CD4-positive, alpha-beta T cell treated with Interferon gamma for 1 hour (primary cell): ENCODE measurements at regions not wholly inside any gene's neighbourhood (a gene's known extent, or its start where the extent isn't known, plus 50 kb on each side); places are given as distances from the start of the nearest gene placed in this dataset.

Source experiments
- DNase-seq: peaks from one replicate; pipeline ENCODE4 v3.0.0-alpha.2; 2020

GRCh38 chr1:219520241-219520640 is 92.7 kb downstream of the ZC3H11B start:
- no peak for DNase-seq

DNA sequence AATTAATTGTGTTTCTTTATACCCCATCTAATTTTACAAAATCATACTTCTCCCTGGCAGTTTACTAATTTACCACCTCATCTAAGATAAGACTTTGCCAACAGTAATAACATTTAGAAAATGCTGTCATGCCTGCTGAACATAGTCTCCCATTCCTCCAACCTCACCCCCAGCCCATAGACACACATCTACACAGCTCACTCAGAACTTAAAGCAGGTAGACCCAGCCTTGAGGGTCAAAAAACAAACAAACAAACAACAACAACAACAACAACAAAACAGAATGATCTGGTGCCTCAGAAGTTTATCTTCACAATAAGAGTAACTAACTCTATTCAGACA is 94.0 kb downstream of the ZC3H11B start:
- no peak for DNase-seq

GRCh38 chr1:219518168-219518906 is 94.6 kb downstream of the ZC3H11B start:
- DNase-seq, result no peak

DNA sequence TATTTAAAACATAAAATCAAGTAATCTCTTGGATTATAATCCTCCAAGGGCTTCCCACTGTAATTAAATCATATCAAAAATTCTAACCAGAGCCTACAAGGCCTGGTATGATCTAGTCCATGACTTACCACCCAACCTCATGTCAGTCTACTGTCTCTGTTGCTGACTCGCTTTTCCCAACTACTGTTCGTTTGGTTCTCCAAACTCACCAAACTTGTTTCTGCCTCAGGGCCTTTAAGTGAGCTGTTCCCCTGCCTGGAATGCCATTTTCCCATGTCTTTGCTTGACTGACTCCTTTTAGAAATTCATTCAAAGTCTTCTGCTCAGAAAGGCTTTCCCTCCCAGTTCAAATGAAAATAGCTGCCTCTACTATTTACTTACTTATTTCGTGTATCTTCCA is 95.9 kb downstream of the ZC3H11B start:
- no peak for DNase-seq

DNA sequence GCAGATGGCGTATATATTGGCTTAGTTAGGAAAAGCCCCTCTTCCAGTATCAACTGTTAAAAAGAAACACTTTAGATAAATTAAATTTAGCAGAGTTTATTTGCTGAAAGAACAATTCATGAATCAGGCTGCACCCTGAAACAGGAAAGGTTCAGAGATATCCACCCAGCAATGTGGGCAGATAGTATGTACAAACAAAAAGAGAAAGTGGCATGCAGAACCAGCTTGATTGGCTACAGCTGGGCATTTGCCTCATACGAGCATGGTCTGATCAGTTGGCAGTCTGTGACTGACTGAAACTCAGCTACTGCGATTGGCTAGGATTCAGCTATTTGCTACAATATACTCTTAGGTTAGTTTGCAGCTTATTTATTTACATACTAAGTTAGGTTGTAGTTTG is 98.2 kb downstream of the ZC3H11B start:
- DNase-seq, result no peak

DNA sequence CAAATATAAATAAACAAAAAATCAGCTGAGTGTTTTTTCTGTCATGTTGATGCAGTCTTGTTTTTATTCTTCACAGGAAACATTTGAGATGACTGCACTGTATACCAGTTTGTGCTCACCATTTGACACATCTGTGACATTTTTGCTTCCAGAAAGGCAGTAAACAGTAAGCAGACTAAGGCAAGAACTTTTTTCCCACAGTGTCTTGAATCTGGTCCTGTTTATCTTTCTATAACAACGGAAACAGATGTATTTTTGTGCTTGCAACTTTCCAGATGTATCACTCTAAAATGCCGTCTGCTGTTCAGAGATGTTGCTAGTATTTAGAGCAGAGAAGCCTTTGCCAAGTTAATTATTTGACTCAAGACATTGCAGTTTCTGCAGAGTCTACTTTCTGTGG is 105.5 kb downstream of the ZC3H11B start:
- no peak for DNase-seq

GRCh38 chr1:219506936-219507335 is 106.0 kb downstream of the ZC3H11B start:
- DNase-seq, result no peak

GRCh38 chr1:219506473-219506899 is 106.4 kb downstream of the ZC3H11B start:
- no peak for DNase-seq

DNA sequence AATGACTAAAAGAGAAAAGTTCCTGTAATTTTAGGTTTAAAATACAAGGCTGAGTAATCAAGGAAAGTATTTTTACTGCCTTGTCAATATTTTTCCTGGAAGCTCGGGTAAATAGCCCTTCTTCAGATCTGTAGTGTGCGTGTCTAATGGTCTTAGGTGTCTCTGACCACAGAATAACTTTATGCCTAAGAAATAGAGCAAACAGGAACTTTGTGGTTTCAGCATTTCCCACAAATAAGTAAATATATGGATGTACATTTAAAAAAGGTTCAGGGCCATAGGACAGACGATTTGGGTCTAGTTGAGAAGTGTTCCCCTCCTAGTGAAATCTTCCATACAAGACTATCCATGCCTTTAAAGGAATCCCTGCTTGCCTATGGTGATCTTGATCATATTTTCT is 107.0 kb downstream of the ZC3H11B start:
- DNase-seq, result no peak

DNA sequence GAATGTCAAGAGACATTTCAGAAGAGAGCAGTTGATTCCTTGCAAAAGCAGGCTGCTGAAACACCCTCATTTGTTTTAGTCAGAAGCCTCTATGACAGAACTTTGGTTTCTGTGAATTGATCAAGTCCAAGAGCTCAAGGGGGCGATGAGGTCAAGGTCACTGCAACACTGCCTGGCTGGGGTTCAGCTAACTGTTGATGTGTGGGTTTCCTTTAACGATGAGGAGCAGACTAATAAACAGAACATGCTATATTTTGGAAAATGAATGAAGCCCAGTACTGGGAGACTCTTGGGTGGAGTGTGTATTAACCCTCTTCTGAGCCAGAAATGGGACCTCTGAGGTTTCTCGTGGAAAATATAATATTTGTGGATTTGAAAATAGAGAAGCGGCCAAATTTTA is 109.3 kb downstream of the ZC3H11B start:
- no peak for DNase-seq

DNA sequence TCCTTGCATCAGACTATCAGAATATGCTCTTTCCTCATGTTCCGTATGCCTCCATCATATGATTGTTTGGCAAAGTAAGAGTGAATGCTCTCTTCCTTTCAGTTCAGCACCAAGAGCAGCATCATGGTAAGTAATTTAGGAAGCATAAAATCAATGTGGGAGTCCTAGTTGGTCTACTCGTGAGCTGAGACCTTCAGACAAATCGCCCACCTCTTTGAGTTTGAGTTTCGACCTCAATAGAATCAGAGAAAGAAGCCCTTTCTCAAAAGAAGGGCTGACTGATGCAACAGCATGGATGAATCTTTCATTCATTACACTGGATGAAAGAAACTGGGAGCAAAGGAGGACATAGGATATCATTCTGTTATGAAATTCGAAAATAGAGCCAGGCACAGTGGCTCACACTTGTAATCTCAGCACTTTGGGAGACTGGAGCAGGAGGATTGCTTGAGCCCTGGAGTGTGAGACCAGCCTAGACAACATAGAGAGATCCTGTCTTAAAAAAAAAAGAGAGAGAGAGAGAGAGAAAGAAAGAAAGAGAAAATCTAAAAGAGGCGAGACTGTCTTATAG is 112.5 kb downstream of the ZC3H11B start:
- DNase-seq, result no peak

DNA sequence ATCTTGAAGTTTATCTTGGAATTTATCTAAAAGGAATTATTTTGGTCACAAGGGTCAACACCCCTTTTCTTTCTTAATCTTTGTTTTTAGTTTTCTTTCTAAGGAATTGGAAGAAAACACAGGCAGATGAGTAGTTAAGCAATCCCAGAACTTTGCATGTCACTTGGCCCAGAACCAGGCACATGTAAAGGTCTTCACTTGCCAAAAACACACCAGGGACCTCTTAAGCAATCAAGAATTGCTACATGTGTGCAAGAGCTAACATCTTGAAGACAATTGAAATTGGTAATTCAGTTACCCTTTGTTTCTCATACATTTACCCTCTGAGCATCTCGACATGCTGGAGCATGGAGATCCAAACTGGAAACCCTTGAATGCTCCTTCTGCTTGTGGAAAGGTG is 114.2 kb downstream of the ZC3H11B start:
- no peak for DNase-seq

DNA sequence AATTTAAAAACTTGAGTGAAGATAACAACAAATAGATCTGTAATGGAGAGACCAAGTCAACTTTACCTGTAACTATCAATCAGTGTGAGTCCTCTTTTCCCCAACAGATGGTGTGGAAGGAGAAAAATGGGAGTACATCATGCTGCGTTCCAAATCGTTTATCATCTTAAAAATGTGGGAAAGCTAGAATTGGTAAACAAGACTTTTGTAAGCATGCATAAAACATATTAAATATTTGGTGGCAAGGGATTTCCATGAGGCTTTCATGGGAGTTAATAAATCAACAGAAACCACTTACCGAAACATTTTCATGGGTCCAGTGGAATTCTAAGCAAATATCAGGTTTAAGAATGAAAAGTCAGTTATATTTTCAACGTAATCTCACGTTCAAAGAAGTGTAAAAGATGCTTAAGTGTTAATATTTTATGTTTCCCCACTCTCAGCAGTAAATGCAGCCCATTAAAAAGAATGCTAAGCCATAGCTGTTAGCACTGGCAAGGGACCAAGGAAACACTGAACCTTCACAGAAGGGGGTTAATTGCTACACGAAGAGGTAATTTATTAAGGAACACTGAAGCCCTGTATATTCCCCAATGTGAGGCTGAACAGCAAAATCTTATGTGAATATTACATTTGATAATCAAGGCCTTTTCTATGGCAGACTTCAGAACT is 117.0 kb downstream of the ZC3H11B start:
- DNase-seq, result no peak

DNA sequence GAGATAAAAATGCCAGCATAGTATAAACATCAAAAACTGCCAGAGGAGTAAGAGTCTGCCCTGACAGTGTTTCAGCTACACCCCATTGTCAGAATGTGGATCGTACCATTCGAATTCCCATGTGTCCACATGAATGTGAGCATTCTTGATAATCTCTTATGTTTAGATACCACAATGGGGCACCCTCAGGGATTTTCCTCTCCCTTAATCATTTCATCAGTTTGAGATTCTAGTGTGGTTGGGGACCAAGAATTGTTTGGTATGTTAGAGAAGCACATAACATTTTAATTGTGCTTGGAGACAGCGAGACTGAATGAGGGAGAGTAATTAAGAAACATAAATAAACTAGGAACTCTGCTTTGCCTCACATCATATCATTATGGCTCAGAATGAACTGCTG is 120.2 kb downstream of the ZC3H11B start:
- DNase-seq, result no peak

DNA sequence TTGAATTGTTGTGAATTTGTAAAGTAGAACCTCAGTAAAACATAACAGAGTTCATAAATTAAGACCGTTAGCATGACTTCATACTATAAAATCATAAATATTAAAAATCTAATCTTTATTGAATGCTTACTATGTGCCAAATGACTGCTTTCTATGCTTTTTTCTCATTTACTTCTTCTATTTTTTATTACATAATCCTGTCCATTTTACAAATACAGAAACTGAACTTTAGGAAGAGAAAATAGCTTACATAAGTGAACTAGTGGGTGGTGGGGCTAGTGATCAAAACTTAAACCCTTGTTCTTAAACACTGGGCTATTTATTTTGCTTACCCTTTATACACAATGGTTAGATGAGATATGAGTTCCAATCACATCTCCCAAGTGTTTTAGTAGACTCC is 122.3 kb downstream of the ZC3H11B start:
- no peak for DNase-seq

DNA sequence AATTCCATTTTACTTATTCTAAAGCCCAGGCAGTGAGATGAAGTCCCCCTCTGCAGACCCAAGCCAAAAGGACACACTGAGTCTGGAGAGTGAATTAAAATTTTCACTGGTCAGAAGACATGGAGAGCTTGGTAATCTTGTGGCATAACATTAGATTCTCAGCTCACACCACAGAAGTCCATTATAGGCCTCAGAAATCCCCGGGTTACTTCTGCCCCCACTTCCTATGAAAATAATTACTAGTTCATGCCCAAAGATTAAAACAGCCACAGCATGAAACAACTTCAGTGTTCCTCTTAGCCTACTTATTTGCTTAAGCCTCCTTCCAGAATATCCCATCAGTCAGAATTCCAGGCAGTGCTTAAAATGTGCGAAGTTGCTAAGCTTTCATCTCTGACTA is 123.3 kb downstream of the ZC3H11B start:
- DNase-seq, result no peak

- DNase-seq, result no peak
These were observed 124.6 kb downstream of the ZC3H11B start for GRCh38 chr1:219488275-219488674.

DNA sequence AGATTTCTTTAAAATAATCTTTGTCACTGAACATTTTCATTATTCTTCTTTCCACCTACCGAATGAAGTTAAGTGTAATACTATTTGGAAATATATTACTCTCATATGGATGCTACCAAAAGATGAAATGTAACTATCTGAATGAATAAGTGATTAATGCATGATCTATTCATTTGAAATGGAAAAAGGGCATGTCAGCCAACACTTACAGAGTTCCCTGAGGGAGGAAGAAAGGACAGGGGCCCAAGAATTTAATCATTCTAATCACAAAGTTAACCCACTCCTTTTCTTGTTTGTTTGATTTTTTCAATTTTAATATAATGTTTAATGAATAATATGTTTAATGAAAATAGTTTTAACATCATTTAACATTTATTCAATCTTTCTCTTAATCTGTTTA is 129.4 kb downstream of the ZC3H11B start:
- DNase-seq, result no peak

GRCh38 chr1:219480011-219480410 is 132.9 kb downstream of the ZC3H11B start:
- DNase-seq, result no peak

DNA sequence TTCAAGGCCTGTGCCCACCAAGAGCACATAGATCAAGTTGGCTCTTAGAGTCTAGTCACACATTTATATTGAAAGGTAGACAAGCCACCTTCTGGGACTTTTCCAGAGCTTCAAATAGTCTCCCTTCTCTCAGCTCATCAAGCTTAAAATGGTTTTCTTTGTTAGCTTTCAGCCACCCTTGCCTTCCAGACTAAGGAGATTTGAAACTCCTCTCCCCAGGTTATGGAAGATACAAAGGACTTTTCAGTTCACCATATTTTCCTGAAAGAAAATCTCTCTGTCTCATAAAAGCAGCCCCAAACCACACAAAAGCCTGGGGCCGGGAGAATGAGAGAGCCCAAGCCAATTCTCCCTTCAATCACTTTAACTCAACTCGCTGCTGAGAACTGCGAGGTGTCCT is 134.1 kb downstream of the ZC3H11B start:
- no peak for DNase-seq

DNA sequence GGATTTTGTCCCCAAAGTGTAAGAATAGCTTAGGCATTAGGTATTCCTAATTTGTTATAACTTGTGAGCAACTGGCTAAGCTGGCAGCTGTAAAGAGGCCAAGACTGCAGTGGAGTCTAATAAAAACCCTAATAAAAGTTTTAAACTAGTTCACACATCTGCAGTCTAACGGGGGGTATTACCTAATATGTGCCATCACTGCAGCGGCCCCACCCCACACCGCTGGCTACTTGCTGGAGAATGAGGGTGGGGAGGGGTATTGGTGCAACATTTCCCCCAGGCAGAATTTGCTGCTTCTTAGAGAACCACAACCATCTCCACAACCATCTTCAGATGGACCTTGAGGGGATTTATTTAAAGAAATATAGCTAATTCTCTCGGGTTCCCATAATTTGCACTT is 135.0 kb downstream of the ZC3H11B start:
- no peak for DNase-seq

DNA sequence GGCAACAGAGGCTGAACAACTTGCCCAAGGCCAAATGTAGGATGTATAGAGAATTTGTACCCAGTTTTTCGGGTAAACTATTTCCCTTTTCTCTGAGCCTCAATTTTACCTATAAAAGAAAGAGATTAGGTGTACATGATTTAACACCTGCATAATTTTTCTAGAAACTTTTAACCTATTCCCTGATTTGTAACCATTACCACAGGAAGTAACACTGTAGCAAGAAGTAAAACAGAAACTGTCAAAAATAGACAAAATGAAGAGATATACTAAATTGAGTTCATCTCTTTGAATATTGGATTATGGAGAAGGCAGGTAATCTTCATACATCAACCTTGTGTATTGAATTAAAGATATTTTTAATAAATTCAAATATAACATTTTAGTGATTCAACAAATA is 136.2 kb downstream of the ZC3H11B start:
- no peak for DNase-seq

DNA sequence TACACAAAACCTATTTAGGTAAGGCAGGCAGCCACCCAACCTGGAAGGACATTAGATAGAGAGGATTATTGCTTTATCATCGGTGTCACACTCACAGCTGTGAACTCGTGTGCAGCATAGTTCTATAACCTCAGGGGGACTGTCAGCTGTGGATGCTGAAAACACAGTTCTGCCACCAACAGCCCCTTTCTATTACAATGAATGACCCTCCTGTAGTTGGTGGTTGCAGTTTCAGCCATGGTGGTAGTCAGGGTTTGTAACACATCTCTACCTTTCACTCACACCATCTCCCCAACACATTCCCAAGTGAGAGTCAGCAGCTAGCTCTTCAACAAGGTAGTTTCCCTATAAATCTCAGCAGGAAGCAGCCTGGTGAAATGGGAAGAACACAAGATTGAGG is 136.8 kb downstream of the ZC3H11B start:
- no peak for DNase-seq

- no peak for DNase-seq
These were observed 140.3 kb downstream of the ZC3H11B start for GRCh38 chr1:219472596-219472995.

DNA sequence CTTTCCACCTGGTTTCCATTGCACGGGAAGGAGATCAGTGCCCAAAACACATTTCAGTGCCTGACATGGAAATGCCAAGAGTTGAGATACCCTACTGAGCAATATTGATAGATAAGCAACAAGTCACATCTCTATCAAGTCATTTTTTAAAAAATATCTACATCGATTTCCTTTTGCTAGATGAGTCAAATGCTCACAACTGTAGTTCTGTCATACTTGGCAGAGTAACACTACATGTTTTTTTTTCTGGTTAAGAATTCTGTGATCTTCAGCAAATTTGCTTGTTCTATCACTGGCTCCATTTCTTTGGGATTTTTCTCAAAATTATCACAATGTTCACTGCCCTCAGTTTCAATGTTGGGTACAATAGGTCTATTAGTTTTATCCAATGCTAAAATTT is 145.4 kb downstream of the ZC3H11B start:
- DNase-seq, result no peak
